ENCODE measurements at regions not wholly inside any gene's neighbourhood (a gene's known extent, or its start where the extent isn't known, plus 50 kb on each side); places are given as distances from the start of the nearest gene placed in this dataset.

- no peaks in the 10 kb centered on the region for H3K79me1 ChIP-seq (ENCODE audit: insufficient read depth, low read depth, low read length, poor library complexity, severe bottlenecking)
- no peaks in the 10 kb centered on the region for H3K23me2 ChIP-seq (ENCODE audit: insufficient read length, low read depth, low read length, poor library complexity, severe bottlenecking)
- no peak overlapping the region for H3K56ac ChIP-seq (ENCODE audit: insufficient read length, low read depth, low read length)
- no peak overlapping the region for H4K8ac ChIP-seq (replicated peaks; ENCODE audit: insufficient read length, low read depth, low read length)
- no peak overlapping the region for H3K14ac ChIP-seq (ENCODE audit: insufficient read depth, low read length)
- no peak overlapping the region for H2AFZ ChIP-seq (ENCODE audit: low read length)
- H3K4me1 ChIP-seq (ENCODE audit: insufficient read depth, low read length), result no peaks in the 10 kb centered on the region
- no peaks in the 10 kb centered on the region for H3K27me3 ChIP-seq (ENCODE audit: insufficient read depth, low read length)
- H4K91ac ChIP-seq (ENCODE audit: insufficient read length, low read depth, low read length), result no peak overlapping the region
- no peak overlapping the region for H2BK15ac ChIP-seq (ENCODE audit: low read depth, low read length)
- no peak overlapping the region; a peak in 1 of 7 replicates for H3K27ac Mint-ChIP-seq
- no peak overlapping the region for H3K18ac ChIP-seq (ENCODE audit: insufficient read length, low read depth, low read length)
- H3K23ac ChIP-seq (ENCODE audit: insufficient read length, low read depth, low read length), result no peak overlapping the region
- H2BK12ac ChIP-seq (ENCODE audit: insufficient read length, low read depth, low read length), result no peak overlapping the region
- H2BK5ac ChIP-seq (ENCODE audit: insufficient read length, low read length), result no peak overlapping the region
- H3K9ac ChIP-seq (ENCODE audit: extremely low read depth, insufficient read length, low read length), result no peak overlapping the region
- no peaks in the 10 kb centered on the region for H3K9me3 Mint-ChIP-seq
- H2BK20ac ChIP-seq (ENCODE audit: low read depth, low read length, poor library complexity, severe bottlenecking), result no peak overlapping the region
- WGBS (ENCODE audit: extremely low coverage, insufficient read length, low lambda C conversion rate), result no CpG with 5 or more reads among the region's 4 CpGs
- H3T11ph ChIP-seq (ENCODE audit: low read length), result no peak overlapping the region
- no peaks in the 10 kb centered on the region for H3K79me2 ChIP-seq (ENCODE audit: insufficient read depth, low read length)
- no peak overlapping the region for H3K4ac ChIP-seq (ENCODE audit: low read depth, low read length)
- H3K4me2 ChIP-seq (ENCODE audit: insufficient read depth, insufficient read length, low read length), result no peak overlapping the region
- H3K4me1 Mint-ChIP-seq, result no peaks in the 10 kb centered on the region
- H3K27ac ChIP-seq (ENCODE audit: insufficient read length, low read depth, low read length), result no peak overlapping the region
- DNase-seq, result no peak
- H3K4me3 Mint-ChIP-seq, result no peak overlapping the region
- TF ChIP-seq CTCF (conservative IDR thresholded peaks at IDR 0.05), result no peak
- H3K9me3 ChIP-seq (ENCODE audit: control insufficient read depth, low read depth, low read length), result no peaks in the 10 kb centered on the region
- H3K36me3 Mint-ChIP-seq (ENCODE audit: insufficient read depth in 1 of 3, low read depth in 3 of 3), result no peaks in the 10 kb centered on the region
- no peak overlapping the region for H4K5ac ChIP-seq (ENCODE audit: insufficient read length, low read depth, low read length)
- no peak overlapping the region for H2AK5ac ChIP-seq (ENCODE audit: insufficient read length, low read length)
- no peaks in the 10 kb centered on the region for H4K20me1 ChIP-seq (ENCODE audit: control insufficient read depth, insufficient read depth, insufficient read length)
- H3K27me3 Mint-ChIP-seq (ENCODE audit: low read depth), result no peaks in the 10 kb centered on the region
- H2BK120ac ChIP-seq (ENCODE audit: low read depth, low read length, poor library complexity, severe bottlenecking), result no peak overlapping the region
Measured at GRCh38 chr3:21062831-21063294, 688.1 kb downstream of the ZNF385D start.

All from H9 (cell line).